ENCODE measurements at regions not wholly inside any gene's neighbourhood (a gene's known extent, or its start where the extent isn't known, plus 50 kb on each side); places are given as distances from the start of the nearest gene placed in this dataset.

GRCh38 chr3:22121068-22121701, 370.2 kb upstream of the ZNF385D start:
- dilution Hi-C loops (cut with MboI; ENCODE audit: extremely low pct_ligation_motif_present, low sequenced_read_pairs), result no loop called here
- H3K4me1 ChIP-seq (ENCODE audit: control insufficient read depth, extremely low read depth, insufficient read depth, low read length), result no peaks in the 10 kb centered on the region
- H3K4me3 ChIP-seq (replicated peaks in 1 of 3; ENCODE audit: insufficient read depth in 1 of 3, low read depth in 1 of 3, low read length in 3 of 3), result no peak overlapping the region
- TF ChIP-seq, protein P1, sequence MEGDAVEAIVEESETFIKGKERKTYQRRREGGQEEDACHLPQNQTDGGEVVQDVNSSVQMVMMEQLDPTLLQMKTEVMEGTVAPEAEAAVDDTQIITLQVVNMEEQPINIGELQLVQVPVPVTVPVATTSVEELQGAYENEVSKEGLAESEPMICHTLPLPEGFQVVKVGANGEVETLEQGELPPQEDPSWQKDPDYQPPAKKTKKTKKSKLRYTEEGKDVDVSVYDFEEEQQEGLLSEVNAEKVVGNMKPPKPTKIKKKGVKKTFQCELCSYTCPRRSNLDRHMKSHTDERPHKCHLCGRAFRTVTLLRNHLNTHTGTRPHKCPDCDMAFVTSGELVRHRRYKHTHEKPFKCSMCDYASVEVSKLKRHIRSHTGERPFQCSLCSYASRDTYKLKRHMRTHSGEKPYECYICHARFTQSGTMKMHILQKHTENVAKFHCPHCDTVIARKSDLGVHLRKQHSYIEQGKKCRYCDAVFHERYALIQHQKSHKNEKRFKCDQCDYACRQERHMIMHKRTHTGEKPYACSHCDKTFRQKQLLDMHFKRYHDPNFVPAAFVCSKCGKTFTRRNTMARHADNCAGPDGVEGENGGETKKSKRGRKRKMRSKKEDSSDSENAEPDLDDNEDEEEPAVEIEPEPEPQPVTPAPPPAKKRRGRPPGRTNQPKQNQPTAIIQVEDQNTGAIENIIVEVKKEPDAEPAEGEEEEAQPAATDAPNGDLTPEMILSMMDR (IDR thresholded peaks at IDR 0.05; ENCODE audit: extremely low read depth in 1 of 2, insufficient read depth in 1 of 2, low read depth in 1 of 2, low read length in 2 of 2), result no peak
- TF ChIP-seq FOS (IDR thresholded peaks at IDR 0.05; ENCODE audit: borderline replicate concordance, insufficient read depth, low read length), result no peak
- no peak for TF ChIP-seq EZH2 (IDR thresholded peaks at IDR 0.05; ENCODE audit: borderline replicate concordance, low read depth, low read length, severe bottlenecking)
- no peak for TF ChIP-seq POLR2AphosphoS5 (IDR thresholded peaks at IDR 0.05; ENCODE audit: insufficient read depth, low read depth, low read length)
- no peak for TF ChIP-seq POLR2A (IDR thresholded peaks at IDR 0.05; ENCODE audit: low read depth, low read length)
- TF ChIP-seq JUN (IDR thresholded peaks at IDR 0.05; ENCODE audit: borderline replicate concordance, insufficient read depth, insufficient read length, low read depth), result no peak
- no peak for TF ChIP-seq MAX (IDR thresholded peaks at IDR 0.05; ENCODE audit: insufficient read depth, insufficient read length)
- no peak for TF ChIP-seq GATA2 (IDR thresholded peaks at IDR 0.05; ENCODE audit: insufficient read depth, insufficient read length, low read depth, low read length)
- TF ChIP-seq MYC (IDR thresholded peaks at IDR 0.05; ENCODE audit: low read depth, low read length), result no peak
- FAIRE-seq (no peak), DNase-seq (ENCODE audit: low read depth, low spot score) (no peak)
- ChIA-PET POLR2A (no interaction called here), CTCF (no interaction called here)
- H2AFZ ChIP-seq (ENCODE audit: low read depth, low read length), result no peak overlapping the region
- H3K36me3 ChIP-seq (ENCODE audit: control insufficient read depth in 2 of 2, extremely low read depth in 1 of 2, insufficient read depth in 2 of 2, low read length in 2 of 2), result no peaks in the 10 kb centered on the region
- no peak overlapping the region for H3K4me2 ChIP-seq (ENCODE audit: insufficient read depth, low read length)
- H3K27me3 ChIP-seq (ENCODE audit: control insufficient read depth in 2 of 2, insufficient read depth in 2 of 2, low read length in 2 of 2), result no peaks in the 10 kb centered on the region
- H3K9me3 ChIP-seq (replicated peaks; ENCODE audit: control insufficient read depth, insufficient read depth, low read length), result no peaks in the 10 kb centered on the region
- no peak overlapping the region for H3K9ac ChIP-seq (replicated peaks; ENCODE audit: extremely low read depth, insufficient read depth, low read length)
- no TSS peak for BruUV-seq (replicated peaks)
- intact Hi-C loops (cut with micrococcal nuclease), result no loop called here
- no peaks in the 10 kb centered on the region for H3K79me2 ChIP-seq (ENCODE audit: control insufficient read depth, insufficient read depth, low read length)
- H4K20me1 ChIP-seq (replicated peaks; ENCODE audit: control insufficient read depth, extremely low read depth, insufficient read depth, low read length), result no peaks in the 10 kb centered on the region
- no peak overlapping the region for H3K27ac ChIP-seq (ENCODE audit: insufficient read depth, low read depth, low read length)
- H3K9me1 ChIP-seq (replicated peaks; ENCODE audit: control insufficient read depth, extremely low read depth, insufficient read depth, low read length), result no peaks in the 10 kb centered on the region

Data from endothelial cell of umbilical vein (primary cell).